H9 (cell line): ENCODE measurements at regions not wholly inside any gene's neighbourhood (a gene's known extent, or its start where the extent isn't known, plus 50 kb on each side); places are given as distances from the start of the nearest gene placed in this dataset.
A peak's percentile ranks its signal among the peaks of the same experiment; 100 is the strongest.

Experiments
- DNase-seq: peaks from one replicate; pipeline ENCODE4 v3.0.0-alpha.2; 2017
- H2AFZ ChIP-seq: one replicate; pipeline ENCODE4 v1.6.1; 2013; ENCODE audit warnings: mild to moderate bottlenecking, low read length, control low read depth, moderate library complexity
- H2AK5ac ChIP-seq: 2 replicates; pipeline ENCODE4 v1.6.1; 2013; ENCODE audit warnings: low read length, control low read depth, mixed read lengths; ENCODE audit not compliant: insufficient read length
- H2BK120ac ChIP-seq: one replicate; pipeline ENCODE4 v1.6.1; 2013; ENCODE audit warnings: low read depth, mild to moderate bottlenecking, low read length, control low read depth, inconsistent platforms; ENCODE audit not compliant: poor library complexity, severe bottlenecking
- H2BK12ac ChIP-seq: 2 replicates; pipeline ENCODE4 v1.6.1; 2013; ENCODE audit warnings: low read length, control low read depth, mixed read lengths, low read depth; ENCODE audit not compliant: insufficient read length
- H2BK15ac ChIP-seq: 2 replicates; pipeline ENCODE4 v1.6.1; 2013; ENCODE audit warnings: low read depth, low read length, control low read depth
- H2BK20ac ChIP-seq: one replicate; pipeline ENCODE4 v1.6.1; 2013; ENCODE audit warnings: low read depth, mild to moderate bottlenecking, low read length, control low read depth, inconsistent platforms; ENCODE audit not compliant: poor library complexity, severe bottlenecking
- H2BK5ac ChIP-seq: 2 replicates; pipeline ENCODE4 v1.6.1; 2013; ENCODE audit warnings: low read length, control low read depth, mixed read lengths; ENCODE audit not compliant: insufficient read length
- H3K14ac ChIP-seq: 2 replicates; pipeline ENCODE4 v1.6.1; 2013; ENCODE audit warnings: low read length, control low read depth; ENCODE audit not compliant: insufficient read depth
- H3K18ac ChIP-seq: 2 replicates; pipeline ENCODE4 v1.6.1; 2013; ENCODE audit warnings: low read depth, mild to moderate bottlenecking, mixed read lengths, low read length, control low read depth; ENCODE audit not compliant: insufficient read length
- H3K23ac ChIP-seq: 2 replicates; pipeline ENCODE4 v1.6.1; 2013; ENCODE audit warnings: low read length, control low read depth, mixed read lengths, low read depth; ENCODE audit not compliant: insufficient read length
- H3K23me2 ChIP-seq: 2 replicates; pipeline ENCODE4 v1.6.1; 2013; ENCODE audit warnings: low read depth, mild to moderate bottlenecking, mixed read lengths, low read length, control low read depth; ENCODE audit not compliant: insufficient read length, poor library complexity, severe bottlenecking
- H3K27ac ChIP-seq: 2 replicates; pipeline ENCODE4 v1.5.1; 2013; ENCODE audit warnings: low read length, control low read depth, mixed read lengths, low read depth; ENCODE audit not compliant: insufficient read length
- H3K27me3 ChIP-seq: 2 replicates; pipeline ENCODE4 v1.6.1; 2013; ENCODE audit warnings: low read length, control low read depth, inconsistent platforms; ENCODE audit not compliant: insufficient read depth
- H3K4ac ChIP-seq: 2 replicates; pipeline ENCODE4 v1.6.1; 2013; ENCODE audit warnings: low read depth, mild to moderate bottlenecking, control low read depth, inconsistent platforms, low read length, moderate library complexity
- H3K4me1 ChIP-seq: 2 replicates; pipeline ENCODE4 v1.6.1; 2013; ENCODE audit warnings: low read length, control low read depth, inconsistent platforms; ENCODE audit not compliant: insufficient read depth
- H3K4me2 ChIP-seq: 2 replicates; pipeline ENCODE4 v1.6.1; 2013; ENCODE audit warnings: low read length, control low read depth, mixed read lengths; ENCODE audit not compliant: insufficient read length, insufficient read depth
- H3K56ac ChIP-seq: 2 replicates; pipeline ENCODE4 v1.6.1; 2013; ENCODE audit warnings: low read depth, mild to moderate bottlenecking, mixed read lengths, low read length, control low read depth; ENCODE audit not compliant: insufficient read length
- H3K79me1 ChIP-seq: 2 replicates; pipeline ENCODE4 v1.6.1; 2013; ENCODE audit warnings: low read depth, mild to moderate bottlenecking, moderate library complexity, low read length, control low read depth, inconsistent platforms; ENCODE audit not compliant: insufficient read depth, poor library complexity, severe bottlenecking
- H3K79me2 ChIP-seq: 2 replicates; pipeline ENCODE4 v1.6.1; 2013; ENCODE audit warnings: low read length, control low read depth, inconsistent platforms; ENCODE audit not compliant: insufficient read depth
- H3K9ac ChIP-seq: 2 replicates; pipeline ENCODE4 v1.6.1; 2013; ENCODE audit warnings: low read length, control low read depth, mixed read lengths; ENCODE audit not compliant: insufficient read length; ENCODE audit errors: extremely low read depth
- H3K9me3 ChIP-seq: one replicate; pipeline ENCODE4 v1.6.1; 2013; ENCODE audit warnings: low read depth, low read length, inconsistent platforms; ENCODE audit not compliant: control insufficient read depth
- H3T11ph ChIP-seq: one replicate; pipeline ENCODE4 v1.6.1; 2013; ENCODE audit warnings: mild to moderate bottlenecking, low read length, control low read depth, inconsistent platforms
- H4K20me1 ChIP-seq: one replicate; pipeline ENCODE4 v1.6.1; 2013; ENCODE audit not compliant: control insufficient read depth, insufficient read length, insufficient read depth
- H4K5ac ChIP-seq: 2 replicates; pipeline ENCODE4 v1.6.1; 2013; ENCODE audit warnings: low read depth, mild to moderate bottlenecking, mixed read lengths, low read length, control low read depth; ENCODE audit not compliant: insufficient read length
- H4K8ac ChIP-seq: replicated peaks from 2 replicates; pipeline ENCODE4 v1.6.1; 2013; ENCODE audit warnings: low read length, control low read depth, mixed read lengths, low read depth; ENCODE audit not compliant: insufficient read length
- H4K91ac ChIP-seq: 2 replicates; pipeline ENCODE4 v1.6.1; 2013; ENCODE audit warnings: low read depth, mild to moderate bottlenecking, moderate library complexity, mixed read lengths, low read length, control low read depth; ENCODE audit not compliant: insufficient read length
- H3K27ac Mint-ChIP-seq, 3 experiments: 2 replicates in 2 of 3; 3 replicates in 1 of 3; pipeline ENCODE4 v1.8.0; 2020 to 2021; ENCODE audit warnings: mixed read lengths in 3 of 3, mild to moderate bottlenecking in 1 of 3, moderate library complexity in 1 of 3
- H3K27me3 Mint-ChIP-seq: 2 replicates; pipeline ENCODE4 v1.8.0; 2021; ENCODE audit warnings: low read depth, mild to moderate bottlenecking, moderate library complexity, mixed read lengths
- H3K36me3 Mint-ChIP-seq, 3 experiments: 2 replicates in 2 of 3; 3 replicates in 1 of 3; pipeline ENCODE4 v1.8.0; 2020 to 2021; ENCODE audit warnings: low read depth in 3 of 3, mixed read lengths in 3 of 3; ENCODE audit not compliant: insufficient read depth in 1 of 3
- H3K4me1 Mint-ChIP-seq, 2 experiments: 2 replicates each; pipeline ENCODE4 v1.8.0; 2020; ENCODE audit warnings: mixed read lengths in 2 of 2
- H3K4me3 Mint-ChIP-seq, 2 experiments: 2 replicates in 1 of 2; 3 replicates in 1 of 2; pipeline ENCODE4 v1.8.0; 2020 to 2021; ENCODE audit warnings: mild to moderate bottlenecking in 2 of 2, mixed read lengths in 2 of 2, moderate library complexity in 1 of 2
- H3K9me3 Mint-ChIP-seq, 2 experiments: 2 replicates in 1 of 2; 3 replicates in 1 of 2; pipeline ENCODE4 v1.8.0; 2020; ENCODE audit warnings: mild to moderate bottlenecking in 2 of 2, mixed read lengths in 2 of 2, moderate library complexity in 1 of 2
- WGBS: extraction: QIAGEN DNeasy Blood & Tissue Kit; methylation state at CpG from one replicate; pipeline ENCODE4 v1.1.7; 2013; ENCODE audit warnings: missing lambda C conversion rate, low lambda C conversion rate, mixed read lengths; ENCODE audit not compliant: insufficient read length; ENCODE audit errors: extremely low coverage; 5-methylcytosine and 5-hydroxymethylcytosine counted together
- TF ChIP-seq, protein P1 (sequence below): fragments of 200-600 bp; sonication (generic); conservative IDR thresholded peaks from 3 replicates; pipeline ENCODE4 v1.8.0; 2021; ENCODE audit warnings: antibody characterized with exemption, mild to moderate bottlenecking

- no peak overlapping the region for H3K4ac ChIP-seq
- H2AK5ac ChIP-seq: no peak overlapping the region
- H3K27ac ChIP-seq: no peak overlapping the region
- H2BK120ac ChIP-seq: no peak overlapping the region
- H2BK12ac ChIP-seq: no peak overlapping the region
- H2BK20ac ChIP-seq: no peak overlapping the region
- H3K27me3 ChIP-seq: no peaks in the 10 kb centered on the region
- no peak overlapping the region for H3K27ac Mint-ChIP-seq
- no peak for DNase-seq
- H3T11ph ChIP-seq: no peak overlapping the region
- H3K36me3 Mint-ChIP-seq: no peaks in the 10 kb centered on the region; a peak in 2 of 7 replicates
- H3K4me1 Mint-ChIP-seq: peaks cover 18 to 24% of the 10 kb centered on the region in 2 experiments
- no peak overlapping the region for H4K5ac ChIP-seq
- H4K8ac ChIP-seq: no peak overlapping the region
- no peak overlapping the region for H2AFZ ChIP-seq
- no peak overlapping the region for H3K9ac ChIP-seq
- no peaks in the 10 kb centered on the region for H3K9me3 Mint-ChIP-seq
- H3K9me3 ChIP-seq: no peaks in the 10 kb centered on the region
- H3K14ac ChIP-seq: no peak overlapping the region
- H3K4me3 Mint-ChIP-seq: no peak overlapping the region
- WGBS: no CpG with 5 or more reads among the region's 10 CpGs
- H2BK15ac ChIP-seq: no peak overlapping the region
- TF ChIP-seq, protein P1, sequence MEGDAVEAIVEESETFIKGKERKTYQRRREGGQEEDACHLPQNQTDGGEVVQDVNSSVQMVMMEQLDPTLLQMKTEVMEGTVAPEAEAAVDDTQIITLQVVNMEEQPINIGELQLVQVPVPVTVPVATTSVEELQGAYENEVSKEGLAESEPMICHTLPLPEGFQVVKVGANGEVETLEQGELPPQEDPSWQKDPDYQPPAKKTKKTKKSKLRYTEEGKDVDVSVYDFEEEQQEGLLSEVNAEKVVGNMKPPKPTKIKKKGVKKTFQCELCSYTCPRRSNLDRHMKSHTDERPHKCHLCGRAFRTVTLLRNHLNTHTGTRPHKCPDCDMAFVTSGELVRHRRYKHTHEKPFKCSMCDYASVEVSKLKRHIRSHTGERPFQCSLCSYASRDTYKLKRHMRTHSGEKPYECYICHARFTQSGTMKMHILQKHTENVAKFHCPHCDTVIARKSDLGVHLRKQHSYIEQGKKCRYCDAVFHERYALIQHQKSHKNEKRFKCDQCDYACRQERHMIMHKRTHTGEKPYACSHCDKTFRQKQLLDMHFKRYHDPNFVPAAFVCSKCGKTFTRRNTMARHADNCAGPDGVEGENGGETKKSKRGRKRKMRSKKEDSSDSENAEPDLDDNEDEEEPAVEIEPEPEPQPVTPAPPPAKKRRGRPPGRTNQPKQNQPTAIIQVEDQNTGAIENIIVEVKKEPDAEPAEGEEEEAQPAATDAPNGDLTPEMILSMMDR: peak; percentile 55
- H4K20me1 ChIP-seq: no peaks in the 10 kb centered on the region
- no peaks in the 10 kb centered on the region for H3K27me3 Mint-ChIP-seq
- H2BK5ac ChIP-seq: no peak overlapping the region
- no peak overlapping the region for H3K18ac ChIP-seq
- no peaks in the 10 kb centered on the region for H3K23me2 ChIP-seq
- no peak overlapping the region for H3K23ac ChIP-seq
- H3K79me1 ChIP-seq: no peaks in the 10 kb centered on the region
- H4K91ac ChIP-seq: no peak overlapping the region
- no peak overlapping the region for H3K56ac ChIP-seq
- H3K4me1 ChIP-seq: 0 out of 2 replicates have a peak, but pooled peaks cover 4% of the 10 kb centered on the region
- H3K4me2 ChIP-seq: no peak overlapping the region
- no peaks in the 10 kb centered on the region for H3K79me2 ChIP-seq
Measured at GRCh38 chr15:58308742-58309355, 122.9 kb upstream of the LIPC start.
